ENCODE measurements at regions not wholly inside any gene's neighbourhood (a gene's known extent, or its start where the extent isn't known, plus 50 kb on each side); places are given as distances from the start of the nearest gene placed in this dataset.

DNA sequence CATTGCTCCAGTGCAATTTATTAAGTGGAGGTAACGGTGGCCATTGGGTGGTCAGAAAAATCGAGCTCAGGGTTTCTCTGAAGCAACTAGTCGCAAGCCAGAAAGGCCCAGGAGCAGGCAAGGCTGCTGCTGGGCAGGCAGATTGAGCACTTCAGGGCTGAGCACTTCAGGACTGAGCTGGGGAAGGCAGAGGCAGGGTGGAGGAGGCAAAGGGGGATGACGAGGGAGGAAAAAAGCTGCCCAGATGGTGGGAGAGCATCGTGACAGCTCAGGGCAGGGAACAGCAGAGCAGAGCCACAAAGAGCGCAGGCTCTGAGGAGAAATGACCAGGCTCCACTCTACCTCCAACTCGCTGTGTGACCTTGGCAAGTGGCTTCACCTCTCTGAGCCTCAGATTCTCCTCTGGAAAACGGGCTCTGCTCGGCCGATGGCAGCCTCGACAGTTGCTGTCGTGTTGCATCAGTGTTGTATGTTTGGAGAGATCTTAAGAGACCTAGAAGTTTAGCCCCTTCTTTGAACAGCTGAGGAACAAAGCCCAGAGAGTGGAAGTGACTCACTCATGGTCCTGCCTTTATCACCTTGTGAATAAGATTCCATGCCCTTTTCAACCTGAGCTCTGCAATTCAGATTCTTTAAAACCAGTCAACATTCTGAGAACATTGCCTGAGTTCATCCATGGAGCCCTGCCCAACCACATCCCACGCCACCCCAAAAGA is 141.4 kb downstream of the SYF2 start:
- H3K4me2 ChIP-seq (ENCODE audit: low read length), result no peak overlapping the region
- POLR2A ChIA-PET, result no interaction called here

DNA sequence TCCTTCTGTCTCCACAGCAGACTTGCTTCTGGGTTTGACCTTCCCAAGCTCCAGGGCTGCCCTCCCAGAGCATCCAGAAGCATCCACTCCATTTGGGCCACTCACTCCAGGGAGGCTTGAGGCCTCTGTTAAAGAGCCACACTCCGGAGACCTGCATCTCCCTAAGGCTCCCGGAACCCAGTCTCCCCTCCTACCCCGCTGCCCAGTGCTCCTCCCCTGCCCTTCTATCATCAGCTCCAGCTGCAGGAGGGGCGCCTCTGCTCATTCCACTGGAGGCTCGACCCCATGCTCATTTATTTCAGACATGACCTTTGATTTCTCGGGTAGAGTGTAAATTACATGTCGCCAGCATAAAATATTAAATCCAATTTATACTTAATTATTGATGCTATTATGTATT is 142.5 kb downstream of the SYF2 start:
- no peak overlapping the region for H2AFZ ChIP-seq (ENCODE audit: low read length)
- H3K4me2 ChIP-seq (ENCODE audit: low read length), result no peak overlapping the region
- H4K20me1 ChIP-seq (ENCODE audit: insufficient read depth, low read length), result no peaks in the 10 kb centered on the region
- peaks cover 9% of the 10 kb centered on the region for H3K4me1 ChIP-seq (ENCODE audit: insufficient read depth, low read length, poor library complexity, severe bottlenecking)
- DNase-seq (ENCODE audit: low spot score), result no peak
- H3K4me3 ChIP-seq (ENCODE audit: low read depth, low read length, poor library complexity, severe bottlenecking), result no peak overlapping the region
- no peak overlapping the region for H3K27ac ChIP-seq (ENCODE audit: low read depth, low read length, poor library complexity, severe bottlenecking)
- H3K36me3 ChIP-seq (ENCODE audit: insufficient read depth, low read length), result no peaks in the 10 kb centered on the region
- no peaks in the 10 kb centered on the region for H3K79me2 ChIP-seq (ENCODE audit: insufficient read depth, low read depth, low read length)
- POLR2A ChIA-PET, result no interaction called here
- H3K9me2 ChIP-seq (ENCODE audit: insufficient read depth, low read length), result no peaks in the 10 kb centered on the region
- intact Hi-C loops (cut with micrococcal nuclease; ENCODE audit: unreplicated experiment), result no loop called here
- TF ChIP-seq, protein P1, sequence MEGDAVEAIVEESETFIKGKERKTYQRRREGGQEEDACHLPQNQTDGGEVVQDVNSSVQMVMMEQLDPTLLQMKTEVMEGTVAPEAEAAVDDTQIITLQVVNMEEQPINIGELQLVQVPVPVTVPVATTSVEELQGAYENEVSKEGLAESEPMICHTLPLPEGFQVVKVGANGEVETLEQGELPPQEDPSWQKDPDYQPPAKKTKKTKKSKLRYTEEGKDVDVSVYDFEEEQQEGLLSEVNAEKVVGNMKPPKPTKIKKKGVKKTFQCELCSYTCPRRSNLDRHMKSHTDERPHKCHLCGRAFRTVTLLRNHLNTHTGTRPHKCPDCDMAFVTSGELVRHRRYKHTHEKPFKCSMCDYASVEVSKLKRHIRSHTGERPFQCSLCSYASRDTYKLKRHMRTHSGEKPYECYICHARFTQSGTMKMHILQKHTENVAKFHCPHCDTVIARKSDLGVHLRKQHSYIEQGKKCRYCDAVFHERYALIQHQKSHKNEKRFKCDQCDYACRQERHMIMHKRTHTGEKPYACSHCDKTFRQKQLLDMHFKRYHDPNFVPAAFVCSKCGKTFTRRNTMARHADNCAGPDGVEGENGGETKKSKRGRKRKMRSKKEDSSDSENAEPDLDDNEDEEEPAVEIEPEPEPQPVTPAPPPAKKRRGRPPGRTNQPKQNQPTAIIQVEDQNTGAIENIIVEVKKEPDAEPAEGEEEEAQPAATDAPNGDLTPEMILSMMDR (conservative IDR thresholded peaks at IDR 0.05; ENCODE audit: low read length), result no peak
- no peak for TF ChIP-seq EZH2phosphoT487 (IDR thresholded peaks at IDR 0.05; ENCODE audit: borderline replicate concordance, low read depth, low read length)
- CTCF ChIA-PET (ENCODE audit: unreplicated experiment), result interaction anchor here (0.6 to 0.7 kb wide), 2 partner anchors 9 to 436 kb away, joined by 3 to 4 read pairs; no protein-coding TSS in a partner anchor
- H3K9me3 ChIP-seq (ENCODE audit: low read length), result no peaks in the 10 kb centered on the region
- BruUV-seq (replicated peaks), result no TSS peak

More for the DNA sequence above, 141.4 kb downstream of the SYF2 start:
- CTCF ChIA-PET (ENCODE audit: unreplicated experiment), result no interaction called here
- TF ChIP-seq EZH2phosphoT487 (IDR thresholded peaks at IDR 0.05; ENCODE audit: borderline replicate concordance, low read depth, low read length), result no peak
- TF ChIP-seq, protein P1 (conservative IDR thresholded peaks at IDR 0.05; ENCODE audit: low read length), result no peak
- no peak overlapping the region for H3K27ac ChIP-seq (ENCODE audit: low read depth, low read length, poor library complexity, severe bottlenecking)
- H3K9me2 ChIP-seq (ENCODE audit: insufficient read depth, low read length), result no peaks in the 10 kb centered on the region
- H3K4me1 ChIP-seq (ENCODE audit: insufficient read depth, low read length, poor library complexity, severe bottlenecking), result peaks cover 9% of the 10 kb centered on the region
- H3K36me3 ChIP-seq (ENCODE audit: insufficient read depth, low read length), result no peaks in the 10 kb centered on the region
- no peaks in the 10 kb centered on the region for H4K20me1 ChIP-seq (ENCODE audit: insufficient read depth, low read length)
- no TSS peak for BruUV-seq (replicated peaks)
- H3K4me3 ChIP-seq (ENCODE audit: low read depth, low read length, poor library complexity, severe bottlenecking), result no peak overlapping the region
- intact Hi-C loops (cut with micrococcal nuclease; ENCODE audit: unreplicated experiment), result no loop called here
- no peak overlapping the region for H2AFZ ChIP-seq (ENCODE audit: low read length)
- no peaks in the 10 kb centered on the region for H3K79me2 ChIP-seq (ENCODE audit: insufficient read depth, low read depth, low read length)
- DNase-seq (ENCODE audit: low spot score), result no peak
- H3K9me3 ChIP-seq (ENCODE audit: low read length), result no peaks in the 10 kb centered on the region

DNA sequence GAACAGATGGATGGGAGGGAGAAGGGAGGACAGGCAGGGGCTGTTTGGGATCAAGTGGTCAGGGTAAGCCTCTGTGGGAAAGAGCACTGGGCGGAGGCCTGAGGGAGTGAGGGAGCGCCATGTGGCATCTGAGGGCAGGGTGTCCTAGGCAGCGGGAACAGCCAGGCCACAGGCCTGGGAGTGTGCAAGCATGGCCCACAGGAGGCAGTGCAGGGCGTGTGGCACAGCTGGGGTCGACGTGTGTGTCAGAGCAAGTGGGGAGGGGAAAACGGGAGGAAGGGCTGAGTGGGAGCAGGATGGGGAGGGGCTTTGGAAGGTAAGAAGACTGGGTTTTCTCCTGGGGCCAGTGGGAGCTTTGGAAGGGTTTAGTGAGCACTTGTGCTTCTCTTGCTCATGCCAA is 143.4 kb downstream of the SYF2 start:
- no peaks in the 10 kb centered on the region for H3K9me2 ChIP-seq (ENCODE audit: insufficient read depth, low read length)
- BruUV-seq (replicated peaks), result no TSS peak
- no peaks in the 10 kb centered on the region for H3K9me3 ChIP-seq (ENCODE audit: low read length)
- no peak overlapping the region for H3K4me3 ChIP-seq (ENCODE audit: low read depth, low read length, poor library complexity, severe bottlenecking)
- no peak overlapping the region for H2AFZ ChIP-seq (ENCODE audit: low read length)
- no peak overlapping the region for H3K4me2 ChIP-seq (ENCODE audit: low read length)
- no peak for DNase-seq (ENCODE audit: low spot score)
- H3K4me1 ChIP-seq (ENCODE audit: insufficient read depth, low read length, poor library complexity, severe bottlenecking), result peaks cover 8% of the 10 kb centered on the region
- no peaks in the 10 kb centered on the region for H4K20me1 ChIP-seq (ENCODE audit: insufficient read depth, low read length)
- no peaks in the 10 kb centered on the region for H3K79me2 ChIP-seq (ENCODE audit: insufficient read depth, low read depth, low read length)
- POLR2A ChIA-PET, result no interaction called here
- H3K27ac ChIP-seq (ENCODE audit: low read depth, low read length, poor library complexity, severe bottlenecking), result no peak overlapping the region
- CTCF ChIA-PET (ENCODE audit: unreplicated experiment), result no interaction called here
- no peaks in the 10 kb centered on the region for H3K36me3 ChIP-seq (ENCODE audit: insufficient read depth, low read length)
- TF ChIP-seq, protein P1 (conservative IDR thresholded peaks at IDR 0.05; ENCODE audit: low read length), result no peak
- TF ChIP-seq EZH2phosphoT487 (IDR thresholded peaks at IDR 0.05; ENCODE audit: borderline replicate concordance, low read depth, low read length), result no peak
- intact Hi-C loops (cut with micrococcal nuclease; ENCODE audit: unreplicated experiment), result no loop called here
